Right cardiac atrium (tissue), 5 donors: ENCODE measurements at regions not wholly inside any gene's neighbourhood (a gene's known extent, or its start where the extent isn't known, plus 50 kb on each side); places are given as distances from the start of the nearest gene placed in this dataset.
"Not testable (repeated sequence)": the region's sequence is repeated elsewhere in the genome, so short reads cannot be mapped to it uniquely, and the experiment has no call there.

Source experiments
- ATAC-seq, 2 donors: fragments of 200-7000 bp; cut with Tn5 transposase; one replicate each; pipeline versions ENCODE4 v1.8.0 to v1.9.1; 2020; ENCODE audit warnings: moderate library complexity in 2 of 2, mild to moderate bottlenecking in 1 of 2
- DNase-seq, 3 donors: peaks; one replicate each; pipeline ENCODE4 v3.0.0-alpha.2; 2020
- H3K27ac ChIP-seq: one replicate; pipeline ENCODE4 v1.5.1; 2013; ENCODE audit warnings: mild to moderate bottlenecking, low read length, control low read depth, moderate library complexity
- H3K27me3 ChIP-seq: one replicate; pipeline ENCODE4 v1.6.1; 2013; ENCODE audit not compliant: control insufficient read depth, insufficient read depth
- H3K4me1 ChIP-seq: one replicate; pipeline ENCODE4 v1.6.1; 2013; ENCODE audit warnings: low read length; ENCODE audit not compliant: control insufficient read depth, insufficient read depth
- H3K4me3 ChIP-seq: one replicate; pipeline ENCODE4 v1.5.1; 2013; ENCODE audit warnings: low read length, control low read depth
- H3K9me3 ChIP-seq: one replicate; pipeline ENCODE4 v1.6.1; 2013; ENCODE audit warnings: low read length; ENCODE audit not compliant: control insufficient read depth
- WGBS: extraction: QIAGEN DNeasy Blood & Tissue Kit; methylation state at CpG from one replicate; pipeline ENCODE4 v1.1.7; 2013; 5-methylcytosine and 5-hydroxymethylcytosine counted together
- intact Hi-C, 4 donors: fragments of 100-400 bp; cut with DNase I; formaldehyde crosslinking; loops; one replicate each; pipeline versions ENCODE4 v1.11.0 to v1.14.0; 2022 to 2023
- donor health status: healthy with polysubstance abuse.
- donor health status: DM: no; HTN: yes; CAD: no.
- donor health status: DM: no; HTN: no; CAD: no.
- donor health status: DM: no; HTN: yes; CAD: no; lungs with severe emphysema.
- donor health status: DM: yes; HTN: yes; CAD: no.

GRCh38 chr4:160353548-160353947 lies 1250.7 kb downstream of the RAPGEF2 start:
- Histone ChIP-seq H3K9me3 (no peaks in the 10 kb centered on the region), H3K27ac (no peak overlapping the region), H3K4me1 (no peaks in the 10 kb centered on the region), H3K27me3 (no peaks in the 10 kb centered on the region), H3K4me3 (no peak overlapping the region)
- 41% methylated on average over 5 of the region's 5 CpGs for whole genome bisulfite sequencing
- intact Hi-C loops, result no loop called here
- DNase-seq, result no peak
- no peak for ATAC-seq

- H3K27me3 ChIP-seq, result no peaks in the 10 kb centered on the region
- no peak for ATAC-seq
- no peak overlapping the region for H3K4me3 ChIP-seq
- H3K4me1 ChIP-seq, result no peaks in the 10 kb centered on the region
- H3K27ac ChIP-seq, result no peak overlapping the region
- DNase-seq, result no peak
- 69% methylated on average over 3 of the region's 3 CpGs for WGBS
- H3K9me3 ChIP-seq, result no peaks in the 10 kb centered on the region
- intact Hi-C loops, result no loop called here
Observed at GRCh38 chr4:160362478-160362877, 1259.6 kb downstream of the RAPGEF2 start.

- ATAC-seq, result no peak
- DNase-seq, result no peak
- intact Hi-C loops, result no loop called here
- H3K4me3 ChIP-seq, result no peak overlapping the region
- no peak overlapping the region for H3K27ac ChIP-seq
- H3K4me1 ChIP-seq, result no peaks in the 10 kb centered on the region
- H3K27me3 ChIP-seq, result no peaks in the 10 kb centered on the region
- no peaks in the 10 kb centered on the region for H3K9me3 ChIP-seq
Observed at GRCh38 chr4:160364217-160364616, 1261.3 kb downstream of the RAPGEF2 start.

- H3K27ac ChIP-seq, H3K27me3 ChIP-seq, H3K4me3 ChIP-seq, H3K9me3 ChIP-seq, ATAC-seq, DNase-seq, H3K4me1 ChIP-seq, intact Hi-C loops: not testable (repeated sequence)
- WGBS, result 58% methylated on average over 6 of the region's 6 CpGs
Observed at GRCh38 chr4:160364665-160365064, 1261.8 kb downstream of the RAPGEF2 start.

GRCh38 chr4:160365383-160365782 lies 1262.5 kb downstream of the RAPGEF2 start:
- H3K27ac ChIP-seq, H3K27me3 ChIP-seq, H3K4me3 ChIP-seq, ATAC-seq, H3K9me3 ChIP-seq, DNase-seq, H3K4me1 ChIP-seq, intact Hi-C loops: not testable (repeated sequence)
- 42% methylated on average over 8 of the region's 8 CpGs for WGBS

GRCh38 chr4:160370046-160370445 lies 1267.2 kb downstream of the RAPGEF2 start:
- WGBS, result 71% methylated on average over 2 of the region's 2 CpGs
- no peak for DNase-seq
- H3K27me3 ChIP-seq, result no peaks in the 10 kb centered on the region

GRCh38 chr4:160371446-160371845 lies 1268.6 kb downstream of the RAPGEF2 start:
- H3K27me3 ChIP-seq, result no peaks in the 10 kb centered on the region
- H3K27ac ChIP-seq, result no peak overlapping the region
- no peak for DNase-seq
- H3K4me3 ChIP-seq, result no peak overlapping the region
- no peaks in the 10 kb centered on the region for H3K4me1 ChIP-seq
- WGBS, result 76% methylated on average over 1 of the region's 1 CpG
- intact Hi-C loops, result no loop called here
- no peaks in the 10 kb centered on the region for H3K9me3 ChIP-seq
- no peak for ATAC-seq

More at GRCh38 chr4:160370046-160370445, 1267.2 kb downstream of the RAPGEF2 start:
- Histone ChIP-seq H3K4me1 (no peaks in the 10 kb centered on the region), H3K9me3 (no peaks in the 10 kb centered on the region), H3K4me3 (no peak overlapping the region), H3K27ac (no peak overlapping the region)
- no peak for ATAC-seq
- intact Hi-C loops, result no loop called here

- Histone ChIP-seq H3K9me3 (no peaks in the 10 kb centered on the region), H3K27me3 (no peaks in the 10 kb centered on the region), H3K4me3 (no peak overlapping the region), H3K4me1 (no peaks in the 10 kb centered on the region), H3K27ac (no peak overlapping the region)
- intact Hi-C loops, result no loop called here
- no peak for ATAC-seq
- WGBS, result 76% methylated on average over 5 of the region's 5 CpGs
- no peak for DNase-seq
Observed at GRCh38 chr4:160372390-160372789, 1269.5 kb downstream of the RAPGEF2 start.

GRCh38 chr4:160373911-160374310 lies 1271.0 kb downstream of the RAPGEF2 start:
- H3K27ac ChIP-seq, result no peak overlapping the region
- ATAC-seq (no peak), DNase-seq (no peak)
- no peaks in the 10 kb centered on the region for H3K9me3 ChIP-seq
- intact Hi-C loops, result no loop called here
- H3K4me3 ChIP-seq, result no peak overlapping the region
- WGBS, result 89% methylated on average over 2 of the region's 2 CpGs
- no peaks in the 10 kb centered on the region for H3K27me3 ChIP-seq
- no peaks in the 10 kb centered on the region for H3K4me1 ChIP-seq

GRCh38 chr4:160375772-160376452 lies 1273.0 kb downstream of the RAPGEF2 start:
- Histone ChIP-seq H3K4me3 (no peak overlapping the region), H3K27ac (no peak overlapping the region), H3K9me3 (no peaks in the 10 kb centered on the region), H3K4me1 (no peaks in the 10 kb centered on the region), H3K27me3 (no peaks in the 10 kb centered on the region)
- 76% methylated on average over 2 of the region's 2 CpGs for WGBS
- ATAC-seq (no peak), DNase-seq (no peak)
- intact Hi-C loops, result no loop called here

GRCh38 chr4:160386846-160387245 lies 1284.0 kb downstream of the RAPGEF2 start:
- DNase-seq, result no peak
- no peaks in the 10 kb centered on the region for H3K27me3 ChIP-seq
- peaks cover 9% of the 10 kb centered on the region for H3K9me3 ChIP-seq
- no peaks in the 10 kb centered on the region for H3K4me1 ChIP-seq
- no peak overlapping the region for H3K4me3 ChIP-seq
- no peak overlapping the region for H3K27ac ChIP-seq
- no peak for ATAC-seq
- intact Hi-C loops, result no loop called here

GRCh38 chr4:160399826-160400225 lies 1296.9 kb downstream of the RAPGEF2 start:
- DNase-seq (no peak), ATAC-seq (no peak)
- H3K27ac ChIP-seq, result no peak overlapping the region
- no peaks in the 10 kb centered on the region for H3K4me1 ChIP-seq
- intact Hi-C loops, result no loop called here
- 83% methylated on average over 3 of the region's 3 CpGs for WGBS
- H3K4me3 ChIP-seq, result no peak overlapping the region
- no peaks in the 10 kb centered on the region for H3K27me3 ChIP-seq
- H3K9me3 ChIP-seq, result no peaks in the 10 kb centered on the region
